RCC 7860 (cell line): ENCODE measurements at regions not wholly inside any gene's neighbourhood (a gene's known extent, or its start where the extent isn't known, plus 50 kb on each side); places are given as distances from the start of the nearest gene placed in this dataset.

Experiments
- DNase-seq: peaks from one replicate; pipeline ENCODE4 v3.0.0-alpha.2; 2015; ENCODE audit warnings: low spot score
- FAIRE-seq: peaks from 2 replicates; lab custom pipeline; 2012; peaks lifted over from hg19 to GRCh38; lab: Jason Lieb, UNC

DNA sequence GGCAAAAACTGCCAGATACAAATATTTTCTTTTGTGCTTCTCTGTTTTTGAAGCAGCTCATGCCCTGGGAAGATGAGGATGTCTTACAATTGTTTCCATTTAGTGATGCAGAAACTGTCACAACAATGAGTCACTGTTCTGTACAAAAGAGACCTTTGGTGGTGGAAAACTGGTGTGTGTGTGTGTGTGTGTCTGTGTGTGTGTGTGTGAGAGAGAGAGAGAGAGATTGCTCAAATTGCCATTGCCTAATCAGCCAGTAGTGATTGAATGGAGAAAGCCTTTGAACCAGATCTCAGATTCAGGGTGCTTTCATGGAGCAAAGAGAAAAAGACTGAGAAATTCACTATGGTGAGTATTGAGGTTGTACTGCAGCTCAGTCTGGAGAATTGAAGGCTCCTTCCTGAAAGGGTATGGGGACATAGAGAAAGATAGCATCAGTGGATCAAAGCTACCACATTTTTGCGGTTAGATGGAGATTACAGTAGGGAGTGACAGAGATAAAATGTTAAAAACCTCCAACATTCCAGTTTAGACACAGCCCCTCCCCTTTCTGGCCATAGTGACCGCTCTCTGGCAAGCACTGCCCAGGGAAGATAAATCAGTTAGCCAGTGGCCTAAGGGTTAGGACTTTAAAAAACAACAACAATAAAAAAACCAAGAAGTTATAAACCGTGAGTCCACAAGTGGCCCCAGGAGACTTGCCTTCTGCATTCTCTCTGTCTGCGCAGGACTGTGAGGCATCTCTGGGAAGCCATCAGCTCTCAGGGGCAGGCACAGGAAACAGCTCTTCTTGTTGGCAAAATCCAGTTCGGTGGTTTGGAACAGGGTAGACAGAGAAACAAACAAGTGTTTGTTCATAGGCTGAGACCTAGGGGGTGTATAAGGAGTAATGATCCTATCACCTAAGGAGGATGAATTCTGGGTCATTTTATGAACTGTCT lies 406.5 kb downstream of the DUSP10 start:
- peak; percentile 93 for FAIRE-seq
- peak; percentile 89 for DNase-seq

DNA sequence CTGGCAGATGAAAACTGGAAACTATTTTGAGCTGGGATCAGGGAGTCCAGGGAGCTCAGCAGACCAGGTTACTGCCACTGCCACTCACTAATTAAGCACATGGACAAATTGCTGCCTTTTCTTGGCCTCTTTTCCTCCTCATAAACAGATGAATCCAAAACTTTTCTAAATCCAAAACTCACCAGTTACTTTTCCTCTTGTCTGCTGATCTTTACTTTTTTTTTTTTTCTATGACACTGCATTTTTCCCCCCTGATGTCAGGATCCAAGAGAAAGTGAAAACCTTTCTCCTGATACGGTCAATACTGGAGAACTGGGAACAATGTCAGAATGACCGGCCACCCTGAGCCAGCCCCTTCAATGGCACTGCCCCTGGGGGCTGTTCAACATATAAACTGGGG lies 405.8 kb downstream of the DUSP10 start:
- no peak for FAIRE-seq

DNA sequence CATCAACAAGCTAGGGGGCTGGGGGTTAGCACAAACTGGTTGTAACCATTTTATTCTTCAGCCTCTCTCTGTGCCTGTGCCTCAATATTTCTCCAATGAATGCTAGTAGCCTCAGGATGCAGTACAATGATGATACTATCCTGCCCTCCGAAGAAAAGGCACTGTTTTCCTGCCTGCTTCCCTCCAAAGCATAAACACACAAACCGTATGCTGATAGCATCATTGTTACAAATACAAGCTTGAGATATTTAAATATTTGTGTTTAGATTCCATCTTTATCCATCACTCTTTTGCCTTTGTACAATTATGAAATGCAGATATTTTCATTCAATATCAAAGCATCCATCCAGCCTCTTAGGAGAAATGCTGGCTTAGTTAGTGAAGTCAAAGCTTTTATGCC lies 404.8 kb downstream of the DUSP10 start:
- FAIRE-seq (no peak), DNase-seq (no peak)

More for the DNA sequence above, 405.8 kb downstream of the DUSP10 start:
- peak; percentile 16 for DNase-seq

DNA sequence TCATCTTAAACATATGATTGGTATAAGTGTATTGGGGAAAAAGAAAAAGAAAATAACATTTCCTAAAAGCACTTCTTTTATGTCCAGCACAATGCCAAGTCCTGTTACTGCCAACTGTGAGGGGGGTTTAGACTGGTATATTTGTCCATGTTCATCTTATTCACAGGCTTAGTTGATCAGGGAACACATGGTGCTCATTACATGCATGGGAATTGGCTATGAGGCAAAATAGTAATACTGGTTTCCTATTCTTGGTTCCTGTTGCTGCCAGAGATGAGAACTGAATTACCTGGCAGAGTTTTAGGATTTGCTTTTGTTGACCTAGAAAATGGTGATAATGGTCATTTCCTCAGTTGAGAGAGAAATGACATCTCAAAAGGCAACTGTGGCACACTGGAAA lies 398.8 kb downstream of the DUSP10 start:
- DNase-seq (no peak), FAIRE-seq (no peak)

DNA sequence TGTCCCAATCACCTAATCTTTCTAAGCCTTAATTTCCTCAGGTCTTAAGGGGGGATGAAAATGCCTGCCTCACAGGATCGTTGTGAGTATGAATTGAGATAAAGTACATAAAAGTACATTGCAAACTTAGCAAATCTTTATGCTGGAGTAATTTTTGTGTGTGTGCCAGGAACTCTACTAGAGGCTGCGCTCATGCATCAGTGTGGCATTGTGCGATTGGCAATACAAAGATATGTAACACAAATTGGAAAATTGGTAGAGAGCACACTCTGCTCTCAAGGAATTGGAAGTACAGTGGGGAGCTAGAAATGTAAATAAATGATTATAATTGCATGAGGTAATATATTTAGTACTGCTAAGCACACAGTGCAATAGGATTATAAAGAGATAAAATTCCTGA lies 398.3 kb downstream of the DUSP10 start:
- no peak for DNase-seq
- no peak for FAIRE-seq

DNA sequence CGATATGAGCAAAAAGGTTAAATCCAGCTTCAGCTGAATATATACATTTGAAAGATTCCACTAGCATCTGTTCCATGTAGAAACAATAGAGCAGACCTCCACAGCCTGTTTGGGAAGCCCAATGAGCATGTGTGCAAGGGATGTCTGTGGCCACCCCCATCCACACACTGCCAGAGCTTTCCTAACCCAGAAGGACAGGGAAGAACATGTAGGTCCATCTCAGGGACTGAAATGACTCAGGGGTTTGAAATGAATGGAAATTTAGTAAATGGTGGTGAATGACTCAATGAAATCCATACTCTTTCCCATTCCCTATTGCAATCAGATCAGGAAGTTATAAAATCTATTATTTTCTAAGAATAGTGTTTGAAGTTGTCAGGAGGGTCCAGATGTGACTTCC lies 397.2 kb downstream of the DUSP10 start:
- DNase-seq (no peak), FAIRE-seq (no peak)

DNA sequence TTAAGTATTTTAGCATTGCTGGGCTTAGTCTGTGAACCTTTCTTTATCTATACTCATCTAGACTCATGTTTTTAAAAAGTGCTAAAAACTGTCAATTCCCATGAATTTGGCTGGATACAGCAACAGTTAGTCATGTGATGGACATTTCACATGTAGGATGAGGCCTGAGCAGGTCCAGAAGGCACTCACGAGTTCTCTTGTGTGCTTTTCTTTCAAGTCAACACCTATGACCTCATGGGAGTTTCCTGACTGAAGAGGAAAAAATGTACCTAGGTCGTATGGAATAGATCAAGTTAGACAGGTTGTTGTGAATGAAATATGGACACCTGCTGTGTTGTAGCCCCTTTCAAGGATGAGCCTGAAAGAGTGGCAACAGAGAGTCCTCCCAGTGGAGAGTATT lies 394.2 kb downstream of the DUSP10 start:
- DNase-seq, result no peak
- no peak for FAIRE-seq

DNA sequence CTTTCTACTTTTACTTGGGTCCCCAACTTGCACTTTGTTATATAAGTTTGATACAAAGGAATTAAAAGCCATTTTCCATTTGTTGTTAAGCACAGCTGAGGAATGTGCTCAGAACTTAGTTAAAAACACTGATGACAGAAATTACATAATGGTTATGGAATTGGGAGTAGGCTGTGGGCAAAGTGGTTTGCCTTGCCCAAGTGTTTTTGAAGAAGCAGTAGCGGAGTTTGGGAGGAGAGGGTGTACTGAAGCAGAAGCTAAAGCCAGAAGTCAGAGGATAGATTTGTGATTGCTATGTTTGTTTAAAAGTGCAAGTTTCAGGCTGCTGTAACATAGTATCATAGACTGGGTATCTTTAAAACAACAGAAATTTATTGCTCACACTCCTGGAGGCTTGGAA lies 391.8 kb downstream of the DUSP10 start:
- DNase-seq (no peak), FAIRE-seq (no peak)

DNA sequence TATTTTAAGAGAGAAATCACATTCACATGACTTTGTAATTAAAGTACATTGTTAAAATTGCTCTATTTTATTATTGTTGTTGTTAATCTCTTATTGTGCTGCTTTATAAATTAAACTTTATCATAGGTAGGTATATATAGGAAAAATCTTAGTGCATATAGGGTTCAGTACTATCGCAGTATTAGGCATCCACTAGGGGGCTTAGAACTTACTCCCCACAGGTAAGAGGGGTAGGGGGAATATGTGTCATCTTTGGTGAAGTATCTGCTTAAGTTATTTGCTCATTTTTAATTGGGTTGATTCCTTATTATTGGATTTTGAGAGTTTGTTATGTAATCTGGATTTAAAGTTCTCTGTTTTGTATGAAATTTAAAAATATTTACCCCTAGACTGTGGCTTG lies 385.2 kb downstream of the DUSP10 start:
- no peak for DNase-seq
- no peak for FAIRE-seq

DNA sequence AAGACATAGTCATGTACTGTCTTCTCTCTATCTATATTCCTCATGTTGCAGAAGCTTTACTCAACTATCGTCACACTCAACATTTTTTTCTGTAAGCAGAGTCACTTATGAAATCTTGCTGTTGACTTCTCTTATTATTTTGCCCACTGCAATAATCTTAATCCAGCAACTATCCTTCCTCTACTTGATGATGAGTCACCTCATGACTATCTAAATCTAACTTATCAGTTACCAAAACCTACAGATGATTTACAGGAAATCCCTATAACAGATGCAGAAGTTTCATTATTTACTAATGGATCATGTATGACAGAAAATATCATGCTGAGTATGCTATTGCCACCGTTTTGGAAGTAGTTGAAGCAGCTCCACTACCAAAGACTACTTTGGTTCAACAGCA lies 378.9 kb downstream of the DUSP10 start:
- FAIRE-seq (peak; percentile 80), DNase-seq (peak; percentile 29)

DNA sequence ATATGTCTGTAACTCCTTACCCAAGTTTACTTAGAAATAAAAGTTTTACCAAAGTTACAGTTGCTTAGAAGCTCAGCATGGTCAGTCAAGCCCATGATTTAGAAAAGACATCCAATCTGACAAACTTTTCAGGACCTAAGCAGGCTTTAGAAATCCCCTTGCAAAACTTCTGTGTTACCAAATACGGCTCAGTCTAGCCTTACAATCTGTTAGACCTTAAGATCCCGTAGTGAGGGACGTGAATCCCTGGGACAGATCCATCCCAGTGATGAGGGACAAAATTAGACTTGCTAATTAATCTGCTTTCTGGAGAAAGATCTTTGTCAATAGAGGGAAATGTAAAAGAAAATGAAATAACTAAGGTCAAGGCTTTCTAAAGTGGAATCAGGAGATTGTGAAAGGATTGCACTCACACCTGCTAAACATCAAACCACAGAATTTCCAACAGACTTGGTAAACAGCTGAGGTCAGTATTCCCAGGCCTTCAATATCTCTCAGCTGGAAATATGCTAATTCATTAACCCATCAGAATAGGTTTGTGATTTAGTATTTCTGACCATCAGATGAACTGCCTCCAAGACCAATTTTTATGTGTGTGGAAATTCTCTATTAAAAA lies 375.3 kb downstream of the DUSP10 start:
- FAIRE-seq, result no peak
- no peak for DNase-seq

DNA sequence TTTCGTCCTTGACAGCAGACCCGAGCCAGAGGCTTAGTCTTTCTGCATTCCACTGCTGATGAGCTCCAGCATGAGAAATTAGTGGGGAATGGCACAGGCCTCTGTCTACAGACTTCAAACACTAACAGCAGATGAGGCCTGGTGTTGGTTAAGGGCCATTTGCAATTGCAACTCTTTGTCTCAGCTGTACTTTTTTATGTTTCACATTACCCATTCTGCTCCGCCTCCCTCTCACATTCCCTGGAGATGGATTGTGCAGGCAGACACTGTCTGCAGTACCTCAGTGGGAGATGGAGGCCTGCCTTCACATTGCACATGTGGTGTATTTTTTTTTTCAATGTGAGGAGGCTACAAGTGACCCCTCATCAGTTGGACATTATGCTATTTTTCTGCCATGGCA lies 370.2 kb downstream of the DUSP10 start:
- FAIRE-seq (no peak), DNase-seq (no peak)

DNA sequence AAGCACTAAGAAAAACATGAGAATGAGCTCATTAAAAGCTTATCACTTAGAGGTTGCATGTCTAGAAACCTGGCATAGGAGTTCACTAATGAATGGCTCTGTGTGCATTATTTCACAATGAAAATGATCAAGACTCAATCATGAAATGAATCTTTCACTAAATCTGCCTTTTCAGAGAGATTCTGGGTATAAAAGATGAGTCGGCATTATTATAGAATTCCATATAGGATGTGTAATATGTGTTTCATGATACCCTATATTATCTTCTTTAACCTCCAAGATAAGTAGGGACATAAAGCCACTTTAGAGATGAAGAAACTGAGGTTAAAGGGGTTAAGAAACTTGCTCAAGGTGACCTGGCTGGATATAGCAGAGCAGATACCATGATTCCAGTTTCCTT lies 368.1 kb downstream of the DUSP10 start:
- DNase-seq (no peak), FAIRE-seq (no peak)

DNA sequence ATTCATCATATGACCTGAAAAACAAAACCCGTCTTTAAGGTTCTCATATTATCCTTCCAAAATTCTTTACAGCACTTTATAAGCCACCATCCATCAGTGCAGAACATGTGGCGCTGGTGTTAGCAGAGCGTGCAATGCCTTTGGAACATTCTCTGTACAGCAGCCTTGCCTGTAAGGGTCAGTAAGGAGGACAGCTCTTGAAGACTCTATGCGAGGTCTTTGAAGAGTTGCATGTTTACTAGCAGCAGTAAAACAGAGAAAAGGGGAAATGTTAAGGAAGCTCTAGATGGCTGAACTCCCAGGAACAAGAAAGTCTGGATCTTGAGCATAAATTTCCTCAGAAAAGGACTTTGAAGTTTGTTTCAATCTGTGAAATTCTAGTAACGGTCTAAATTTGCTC lies 365.6 kb downstream of the DUSP10 start:
- no peak for FAIRE-seq
- no peak for DNase-seq

DNA sequence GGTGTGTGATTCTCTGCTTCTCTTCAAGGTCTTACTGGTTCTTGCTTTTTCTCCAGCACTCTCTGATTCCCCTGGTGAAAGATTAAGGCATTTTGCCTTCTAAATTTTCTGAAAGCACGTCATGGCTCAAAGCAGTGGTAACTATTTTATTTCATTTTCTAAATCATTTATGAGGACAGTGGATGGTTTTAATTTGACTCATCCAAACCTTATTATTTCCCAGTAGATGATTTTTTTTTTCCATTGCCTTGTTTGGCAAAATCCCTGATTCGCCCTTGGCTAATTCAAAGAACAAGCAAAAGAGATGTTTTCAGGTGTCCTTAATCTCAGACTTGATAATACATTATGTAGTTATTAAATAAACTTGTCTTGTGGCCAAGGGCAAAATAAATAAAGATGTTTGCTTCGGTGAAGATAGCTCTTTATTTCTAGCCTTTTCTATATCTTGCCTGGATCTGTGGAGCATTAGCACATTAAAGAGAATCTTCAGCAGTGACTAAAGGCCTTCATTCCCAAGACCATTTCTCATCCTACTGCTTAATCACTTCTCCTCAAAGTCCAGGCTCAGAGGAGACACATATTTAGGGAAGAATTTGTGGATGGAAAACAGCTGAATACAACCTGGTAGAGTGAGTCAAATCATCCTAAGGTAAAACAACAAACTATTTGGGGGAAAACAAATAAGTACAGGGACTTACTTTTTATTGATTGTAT lies 359.8 kb downstream of the DUSP10 start:
- no peak for FAIRE-seq
- DNase-seq, result no peak

DNA sequence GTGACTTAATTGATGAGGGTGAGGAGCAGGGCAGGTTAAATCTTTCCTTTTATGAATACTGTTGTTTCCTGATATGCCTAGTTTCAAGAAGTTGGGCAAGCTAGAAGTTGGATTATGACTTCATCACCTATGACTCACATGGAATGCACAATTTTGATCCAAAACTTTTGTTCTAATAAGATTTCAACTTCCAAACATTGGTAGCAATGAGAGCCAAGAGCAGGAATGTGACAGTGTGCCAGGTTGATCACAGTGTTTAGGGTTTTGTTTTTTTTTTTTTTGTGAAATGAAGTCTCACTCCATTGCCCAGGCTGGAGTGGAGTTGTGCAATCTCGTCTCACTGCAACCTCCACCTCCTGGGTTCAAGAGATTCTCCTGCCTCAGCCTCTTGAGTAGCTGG lies 349.4 kb downstream of the DUSP10 start:
- DNase-seq, result peak; percentile 16

DNA sequence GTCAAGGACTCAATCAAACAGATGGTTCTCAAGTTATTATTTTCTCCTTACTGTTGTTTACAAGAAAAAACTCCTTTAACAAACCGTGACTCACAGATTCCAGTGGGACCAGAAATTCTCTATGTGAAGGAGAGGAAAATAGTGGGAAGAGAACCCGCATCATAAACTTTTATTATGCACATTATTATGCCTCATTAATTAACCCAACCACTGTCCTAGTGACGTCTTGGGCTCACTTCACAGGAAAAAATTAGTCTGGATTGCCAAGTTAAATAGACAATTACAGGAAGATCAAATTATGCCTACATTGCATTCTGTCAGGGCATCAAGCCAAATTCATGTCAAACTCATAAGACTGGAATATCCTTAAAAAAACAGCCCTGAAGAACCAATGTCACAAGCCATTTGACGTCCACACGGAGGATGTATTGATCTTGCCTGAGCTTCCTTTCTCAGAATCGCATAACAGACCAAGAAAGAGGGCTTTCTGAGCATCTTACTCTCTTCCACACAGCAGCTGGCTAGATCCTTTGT lies 347.8 kb downstream of the DUSP10 start:
- FAIRE-seq (no peak), DNase-seq (no peak)

More for the DNA sequence above, 349.4 kb downstream of the DUSP10 start:
- no peak for FAIRE-seq

DNA sequence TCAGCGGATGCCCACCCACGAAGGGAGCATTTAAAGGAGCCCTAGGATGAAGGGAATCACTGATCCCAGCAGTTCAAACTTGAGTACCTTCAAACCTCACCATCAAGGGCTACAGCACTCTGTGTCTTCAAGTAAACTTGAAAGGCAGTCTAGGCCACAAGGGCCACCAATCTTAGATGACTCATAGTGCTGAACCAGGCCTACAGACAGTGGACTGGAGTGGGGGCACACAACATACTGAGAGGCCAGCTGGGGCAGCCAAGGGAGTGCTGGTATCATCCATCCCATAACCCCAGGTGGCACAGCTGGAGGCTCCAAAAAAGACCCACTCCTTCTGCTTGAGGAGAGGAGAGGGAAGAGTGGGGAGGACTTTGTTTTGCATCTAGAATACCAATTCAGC lies 345.4 kb downstream of the DUSP10 start:
- FAIRE-seq (no peak), DNase-seq (no peak)

DNA sequence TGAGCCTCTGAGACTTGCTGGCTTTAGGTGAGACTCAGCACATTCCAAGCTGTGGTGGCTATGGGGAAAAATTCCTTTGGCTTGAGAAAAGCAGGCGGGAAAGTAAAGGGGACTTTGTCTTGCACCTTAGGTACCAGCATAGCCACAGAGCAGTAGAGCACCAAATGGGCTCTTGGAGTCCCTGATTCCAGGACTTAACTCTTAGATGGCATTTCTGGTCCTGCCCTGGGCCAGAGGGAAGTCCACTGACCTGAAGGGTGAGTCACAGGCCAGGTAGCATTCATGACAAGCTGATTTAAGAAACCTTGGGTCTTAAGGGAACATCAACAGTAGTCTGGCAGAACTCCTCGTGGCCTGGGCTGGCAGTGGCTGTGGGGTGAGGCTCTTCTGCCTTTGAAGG lies 344.7 kb downstream of the DUSP10 start:
- DNase-seq (no peak), FAIRE-seq (no peak)

DNA sequence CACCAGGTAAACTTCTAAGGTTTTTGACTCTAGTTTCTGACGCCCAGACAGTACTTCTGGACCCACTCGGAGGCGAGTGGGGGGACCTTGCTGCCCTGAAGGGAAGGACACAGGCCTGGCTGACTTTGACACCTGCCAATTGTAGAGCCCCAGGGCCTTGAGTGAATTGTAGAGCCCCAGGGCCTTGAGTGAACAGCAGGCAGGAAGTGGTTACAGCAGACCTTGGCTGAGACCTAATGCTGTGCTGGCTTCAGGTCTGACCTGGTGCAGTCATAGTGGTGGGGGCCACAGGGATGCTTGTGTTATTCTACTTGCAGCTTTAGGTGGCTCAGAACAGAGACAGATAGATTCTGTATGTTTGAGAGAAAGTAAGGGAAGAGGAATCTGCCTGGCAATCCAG lies 344.3 kb downstream of the DUSP10 start:
- FAIRE-seq (no peak), DNase-seq (no peak)

DNA sequence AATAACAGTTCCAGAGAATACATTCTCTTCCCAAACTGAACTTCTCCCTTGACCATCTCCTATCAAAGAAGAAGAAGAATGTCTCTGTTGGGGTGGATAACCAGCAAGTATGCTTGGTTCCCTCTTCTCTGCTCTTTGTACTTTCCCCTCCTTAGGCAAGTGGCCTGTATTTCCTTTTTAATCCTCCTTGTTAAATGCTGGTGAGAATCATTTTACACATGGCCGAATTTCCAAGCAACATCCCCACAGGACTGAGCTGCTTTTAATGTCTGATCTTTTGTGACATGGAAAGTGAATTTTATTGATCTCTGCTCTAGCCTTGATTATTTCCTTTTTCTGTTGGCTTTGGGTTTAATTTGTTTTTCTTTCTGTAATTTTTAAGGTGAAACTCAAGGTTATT lies 336.7 kb downstream of the DUSP10 start:
- DNase-seq (no peak), FAIRE-seq (no peak)
